ENCODE measurements at regions not wholly inside any gene's neighbourhood (a gene's known extent, or its start where the extent isn't known, plus 50 kb on each side); places are given as distances from the start of the nearest gene placed in this dataset.
A peak's percentile ranks its signal among the peaks of the same experiment; 100 is the strongest.

- POLR2A ChIA-PET, result no interaction called here
- Mint-ChIP-seq H3K27me3 (no peaks in the 10 kb centered on the region), H3K4me3 (no peak overlapping the region), H3K4me1 (no peaks in the 10 kb centered on the region), H3K36me3 (ENCODE audit: low read depth) (no peaks in the 10 kb centered on the region), H3K27ac (no peak overlapping the region), H3K9me3 (no peaks in the 10 kb centered on the region)
- CTCF ChIA-PET, result no interaction called here
- no peak for DNase-seq
These were observed 945.9 kb upstream of the NDST4 start for GRCh38 chr4:116059361-116059760.

- Mint-ChIP-seq H3K4me1 (no peaks in the 10 kb centered on the region), H3K36me3 (ENCODE audit: low read depth) (no peaks in the 10 kb centered on the region), H3K27ac (no peak overlapping the region), H3K4me3 (no peak overlapping the region), H3K27me3 (no peaks in the 10 kb centered on the region), H3K9me3 (no peaks in the 10 kb centered on the region)
- DNase-seq, result no peak
- CTCF ChIA-PET, result interaction anchor here (0.6 kb wide), 1 partner anchor 925 kb away, joined by 5 read pairs; no protein-coding TSS in a partner anchor
- POLR2A ChIA-PET, result no interaction called here
These were observed 944.7 kb upstream of the NDST4 start for GRCh38 chr4:116058129-116058528.

- Mint-ChIP-seq H3K9me3 (no peaks in the 10 kb centered on the region), H3K27me3 (no peaks in the 10 kb centered on the region), H3K36me3 (ENCODE audit: low read depth) (no peaks in the 10 kb centered on the region), H3K27ac (no peak overlapping the region), H3K4me1 (no peaks in the 10 kb centered on the region), H3K4me3 (no peak overlapping the region)
- POLR2A ChIA-PET, result no interaction called here
- no peak for DNase-seq
- CTCF ChIA-PET, result no interaction called here
These were observed 942.7 kb upstream of the NDST4 start for GRCh38 chr4:116055857-116056827.

GRCh38 chr4:116027311-116027710 is 913.9 kb upstream of the NDST4 start:
- ChIA-PET CTCF (no interaction called here), POLR2A (no interaction called here)
- Mint-ChIP-seq H3K27me3 (no peaks in the 10 kb centered on the region), H3K4me3 (no peak overlapping the region), H3K27ac (no peak overlapping the region), H3K9me3 (no peaks in the 10 kb centered on the region), H3K36me3 (ENCODE audit: low read depth) (no peaks in the 10 kb centered on the region), H3K4me1 (no peaks in the 10 kb centered on the region)
- DNase-seq, result no peak

GRCh38 chr4:116024954-116025708 is 911.7 kb upstream of the NDST4 start:
- no peak for DNase-seq
- ChIA-PET POLR2A (no interaction called here), CTCF (no interaction called here)
- Mint-ChIP-seq H3K4me3 (no peak overlapping the region), H3K36me3 (ENCODE audit: low read depth) (no peaks in the 10 kb centered on the region), H3K27me3 (no peaks in the 10 kb centered on the region), H3K9me3 (peaks cover 2% of the 10 kb centered on the region), H3K27ac (no peak overlapping the region), H3K4me1 (no peaks in the 10 kb centered on the region)

GRCh38 chr4:116023049-116023448 is 909.6 kb upstream of the NDST4 start:
- no peak for DNase-seq
- POLR2A ChIA-PET, result no interaction called here
- Mint-ChIP-seq H3K36me3 (ENCODE audit: low read depth) (no peaks in the 10 kb centered on the region), H3K4me1 (no peaks in the 10 kb centered on the region), H3K27me3 (no peaks in the 10 kb centered on the region), H3K4me3 (no peak overlapping the region), H3K27ac (no peak overlapping the region), H3K9me3 (peaks cover 9% of the 10 kb centered on the region)
- CTCF ChIA-PET, result no interaction called here

- Mint-ChIP-seq H3K27ac (no peak overlapping the region), H3K9me3 (peaks cover 23% of the 10 kb centered on the region), H3K4me1 (no peaks in the 10 kb centered on the region), H3K4me3 (no peak overlapping the region), H3K27me3 (no peaks in the 10 kb centered on the region), H3K36me3 (ENCODE audit: low read depth) (no peaks in the 10 kb centered on the region)
- no peak for DNase-seq
- CTCF ChIA-PET, result no interaction called here
- POLR2A ChIA-PET, result no interaction called here
These were observed 906.8 kb upstream of the NDST4 start for GRCh38 chr4:116020141-116020722.

- no peaks in the 10 kb centered on the region for H3K36me3 Mint-ChIP-seq (ENCODE audit: low read depth)
- POLR2A ChIA-PET, result no interaction called here
- no peak overlapping the region for H3K27ac Mint-ChIP-seq
- CTCF ChIA-PET, result no interaction called here
- H3K4me1 Mint-ChIP-seq, result no peaks in the 10 kb centered on the region
- DNase-seq, result no peak
- H3K9me3 Mint-ChIP-seq, result peaks cover 30% of the 10 kb centered on the region
- no peak overlapping the region for H3K4me3 Mint-ChIP-seq
- no peaks in the 10 kb centered on the region for H3K27me3 Mint-ChIP-seq
These were observed 905.4 kb upstream of the NDST4 start for GRCh38 chr4:116018831-116019230.

- Mint-ChIP-seq H3K4me3 (no peak overlapping the region), H3K36me3 (ENCODE audit: low read depth) (no peaks in the 10 kb centered on the region), H3K27me3 (no peaks in the 10 kb centered on the region), H3K4me1 (no peaks in the 10 kb centered on the region), H3K9me3 (peaks cover 29% of the 10 kb centered on the region), H3K27ac (no peak overlapping the region)
- no peak for DNase-seq
- CTCF ChIA-PET, result no interaction called here
- POLR2A ChIA-PET, result no interaction called here
These were observed 902.8 kb upstream of the NDST4 start for GRCh38 chr4:116016201-116016600.

GRCh38 chr4:116015549-116015948 is 902.1 kb upstream of the NDST4 start:
- Mint-ChIP-seq H3K27me3 (no peaks in the 10 kb centered on the region), H3K9me3 (peaks cover 28% of the 10 kb centered on the region), H3K27ac (no peak overlapping the region), H3K4me3 (no peak overlapping the region), H3K4me1 (no peaks in the 10 kb centered on the region), H3K36me3 (ENCODE audit: low read depth) (no peaks in the 10 kb centered on the region)
- POLR2A ChIA-PET, result no interaction called here
- CTCF ChIA-PET, result no interaction called here
- no peak for DNase-seq

- CTCF ChIA-PET, result no interaction called here
- no peak for DNase-seq
- peaks cover 27% of the 10 kb centered on the region for H3K9me3 Mint-ChIP-seq
These were observed 901.6 kb upstream of the NDST4 start for GRCh38 chr4:116015062-116015461.

GRCh38 chr4:116010923-116011322 is 897.5 kb upstream of the NDST4 start:
- Mint-ChIP-seq H3K9me3 (peaks cover 14% of the 10 kb centered on the region), H3K4me3 (no peak overlapping the region), H3K27me3 (no peaks in the 10 kb centered on the region), H3K4me1 (no peaks in the 10 kb centered on the region), H3K27ac (no peak overlapping the region), H3K36me3 (ENCODE audit: low read depth) (no peaks in the 10 kb centered on the region)
- DNase-seq, result no peak
- POLR2A ChIA-PET, result no interaction called here
- CTCF ChIA-PET, result no interaction called here

More at GRCh38 chr4:116015062-116015461, 901.6 kb upstream of the NDST4 start:
- Mint-ChIP-seq H3K4me3 (no peak overlapping the region), H3K27me3 (no peaks in the 10 kb centered on the region), H3K27ac (no peak overlapping the region), H3K36me3 (ENCODE audit: low read depth) (no peaks in the 10 kb centered on the region), H3K4me1 (no peaks in the 10 kb centered on the region)
- POLR2A ChIA-PET, result no interaction called here

GRCh38 chr4:116005806-116006088 is 892.3 kb upstream of the NDST4 start:
- Mint-ChIP-seq H3K9me3 (no peaks in the 10 kb centered on the region), H3K27me3 (no peaks in the 10 kb centered on the region), H3K27ac (peak overlapping the region; percentile 28), H3K4me3 (no peak overlapping the region), H3K36me3 (ENCODE audit: low read depth) (no peaks in the 10 kb centered on the region), H3K4me1 (peaks cover 6% of the 10 kb centered on the region)
- CTCF ChIA-PET, result no interaction called here
- POLR2A ChIA-PET, result no interaction called here
- no peak for DNase-seq
